ENCODE measurements at regions not wholly inside any gene's neighbourhood (a gene's known extent, or its start where the extent isn't known, plus 50 kb on each side); places are given as distances from the start of the nearest gene placed in this dataset.

- no TSS peak for BruUV-seq (replicated peaks)
- intact Hi-C loops (cut with micrococcal nuclease; ENCODE audit: unreplicated experiment) = no loop called here
- POLR2A ChIA-PET = no interaction called here
These were observed 657.3 kb downstream of the VGLL3 start for GRCh38 chr3:86333636-86334035.

GRCh38 chr3:86303935-86304334 lies 687.0 kb downstream of the VGLL3 start:
- ChIA-PET CTCF (no interaction called here), POLR2A (no interaction called here)
- Histone ChIP-seq H3K4me3 (ENCODE audit: low read depth in 2 of 2, low read length in 2 of 2) (no peak overlapping the region), H3K27ac (ENCODE audit: low read length) (no peak overlapping the region), H3K9me3 (ENCODE audit: control insufficient read depth, insufficient read depth, low read depth, low read length) (no peaks in the 10 kb centered on the region), H3K4me1 (ENCODE audit: control insufficient read depth, insufficient read depth, low read length) (no peaks in the 10 kb centered on the region), H3K27me3 (ENCODE audit: control insufficient read depth, insufficient read depth, low read length) (no peaks in the 10 kb centered on the region), H3K36me3 (ENCODE audit: control insufficient read depth, insufficient read depth, low read length) (no peaks in the 10 kb centered on the region; the same call in 1 of the 2 replicates)
- in situ Hi-C loops (cut with HindIII; ENCODE audit: low pct_unique_long_range_greater_than_20kb, low sequenced_read_pairs) (no loop called here), intact Hi-C loops (cut with micrococcal nuclease; ENCODE audit: unreplicated experiment) (no loop called here)
- BruUV-seq (replicated peaks) = no TSS peak
- TF ChIP-seq SIN3A (IDR thresholded peaks at IDR 0.05; ENCODE audit: borderline replicate concordance, insufficient read depth, low read depth, low read length) (no peak), POLR2AphosphoS5 (IDR thresholded peaks at IDR 0.05; ENCODE audit: low read depth, low read length) (no peak), CTCF (IDR thresholded peaks at IDR 0.05) (no peak), TCF7L2 (IDR thresholded peaks at IDR 0.05; ENCODE audit: low read depth, low read length) (no peak)
- TF ChIP-seq, protein P1, sequence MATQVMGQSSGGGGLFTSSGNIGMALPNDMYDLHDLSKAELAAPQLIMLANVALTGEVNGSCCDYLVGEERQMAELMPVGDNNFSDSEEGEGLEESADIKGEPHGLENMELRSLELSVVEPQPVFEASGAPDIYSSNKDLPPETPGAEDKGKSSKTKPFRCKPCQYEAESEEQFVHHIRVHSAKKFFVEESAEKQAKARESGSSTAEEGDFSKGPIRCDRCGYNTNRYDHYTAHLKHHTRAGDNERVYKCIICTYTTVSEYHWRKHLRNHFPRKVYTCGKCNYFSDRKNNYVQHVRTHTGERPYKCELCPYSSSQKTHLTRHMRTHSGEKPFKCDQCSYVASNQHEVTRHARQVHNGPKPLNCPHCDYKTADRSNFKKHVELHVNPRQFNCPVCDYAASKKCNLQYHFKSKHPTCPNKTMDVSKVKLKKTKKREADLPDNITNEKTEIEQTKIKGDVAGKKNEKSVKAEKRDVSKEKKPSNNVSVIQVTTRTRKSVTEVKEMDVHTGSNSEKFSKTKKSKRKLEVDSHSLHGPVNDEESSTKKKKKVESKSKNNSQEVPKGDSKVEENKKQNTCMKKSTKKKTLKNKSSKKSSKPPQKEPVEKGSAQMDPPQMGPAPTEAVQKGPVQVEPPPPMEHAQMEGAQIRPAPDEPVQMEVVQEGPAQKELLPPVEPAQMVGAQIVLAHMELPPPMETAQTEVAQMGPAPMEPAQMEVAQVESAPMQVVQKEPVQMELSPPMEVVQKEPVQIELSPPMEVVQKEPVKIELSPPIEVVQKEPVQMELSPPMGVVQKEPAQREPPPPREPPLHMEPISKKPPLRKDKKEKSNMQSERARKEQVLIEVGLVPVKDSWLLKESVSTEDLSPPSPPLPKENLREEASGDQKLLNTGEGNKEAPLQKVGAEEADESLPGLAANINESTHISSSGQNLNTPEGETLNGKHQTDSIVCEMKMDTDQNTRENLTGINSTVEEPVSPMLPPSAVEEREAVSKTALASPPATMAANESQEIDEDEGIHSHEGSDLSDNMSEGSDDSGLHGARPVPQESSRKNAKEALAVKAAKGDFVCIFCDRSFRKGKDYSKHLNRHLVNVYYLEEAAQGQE (IDR thresholded peaks at IDR 0.05; ENCODE audit: insufficient read depth in 1 of 2, low read depth in 2 of 2, low read length in 1 of 2) = no peak
- no peak for DNase-seq (ENCODE audit: low read depth, low spot score)
- no peak for ATAC-seq

More at GRCh38 chr3:86333636-86334035, 657.3 kb downstream of the VGLL3 start:
- ATAC-seq (no peak), DNase-seq (ENCODE audit: low read depth, low spot score) (no peak)
- CTCF ChIA-PET = no interaction called here
- Histone ChIP-seq H3K4me1 (ENCODE audit: control insufficient read depth, insufficient read depth, low read length) (no peaks in the 10 kb centered on the region), H3K36me3 (ENCODE audit: control insufficient read depth, insufficient read depth, low read length) (no peaks in the 10 kb centered on the region), H3K27ac (ENCODE audit: low read length) (no peak overlapping the region), H3K4me3 (ENCODE audit: low read depth in 2 of 2, low read length in 2 of 2) (no peak overlapping the region), H3K27me3 (ENCODE audit: control insufficient read depth, insufficient read depth, low read length) (no peaks in the 10 kb centered on the region), H3K9me3 (ENCODE audit: control insufficient read depth, insufficient read depth, low read depth, low read length) (no peaks in the 10 kb centered on the region)
- in situ Hi-C loops (cut with HindIII; ENCODE audit: low pct_unique_long_range_greater_than_20kb, low sequenced_read_pairs) = no loop called here
- TF ChIP-seq POLR2AphosphoS5 (IDR thresholded peaks at IDR 0.05; ENCODE audit: low read depth, low read length) (no peak), TCF7L2 (IDR thresholded peaks at IDR 0.05; ENCODE audit: low read depth, low read length) (no peak), CTCF (IDR thresholded peaks at IDR 0.05) (no peak)
- TF ChIP-seq, protein P1 (IDR thresholded peaks at IDR 0.05; ENCODE audit: insufficient read depth in 1 of 2, low read depth in 2 of 2, low read length in 1 of 2) = no peak

All from Panc1 (cell line).